HepG2 (cell line): ENCODE measurements at regions not wholly inside any gene's neighbourhood (a gene's known extent, or its start where the extent isn't known, plus 50 kb on each side); places are given as distances from the start of the nearest gene placed in this dataset.

Experiments
- ATAC-seq: fragments of 200-7000 bp; cut with Tn5 transposase; 3 replicates; pipeline ENCODE4 v1.9.1; 2020; ENCODE audit warnings: mild to moderate bottlenecking, moderate library complexity
- BruUV-seq: library from RNA; stranded (reverse); fragments of 400-500 nt; replicated peaks from 2 replicates; lab custom pipeline; 2021; lab: Mats Ljungman, UMichigan
- CTCF ChIA-PET: fragments of 300-600 bp; formaldehyde crosslinking; extraction: SDS; loops from one replicate; lab custom pipeline; 2021; ENCODE audit warnings: low total read pairs, inconsistent platforms, low intra/inter-chr PET ratio; lab: Yijun Ruan, JAX
- POLR2A ChIA-PET: fragments of 350-600 bp; sonication (Branson Sonifier 250); formaldehyde crosslinking; loops from one replicate; lab custom pipeline; 2020; ENCODE audit warnings: antibody characterized with exemption, inconsistent platforms; lab: Yijun Ruan, JAX
- DNase-seq: peaks from one replicate; pipeline ENCODE4 v3.0.0-alpha.2; 2015; ENCODE audit warnings: low spot score
- FAIRE-seq: peaks from 3 replicates; lab custom pipeline; 2011; peaks lifted over from hg19 to GRCh38; lab: Jason Lieb, UNC
- H2AFZ ChIP-seq: one replicate; pipeline ENCODE4 v1.6.1; 2011; ENCODE audit warnings: low read length, inconsistent platforms
- H3K27ac ChIP-seq: fragments of 300-600 bp; 3 replicates; pipeline ENCODE4 v1.8.0; 2011; ENCODE audit warnings: mixed run types, mild to moderate bottlenecking, mixed read lengths, low read length, inconsistent platforms; ENCODE audit not compliant: insufficient read depth; ENCODE audit errors: extremely low read length
- H3K27me3 ChIP-seq, 2 experiments: fragments of 200-600 bp in 1 of 2; 2 replicates in 1 of 2; 3 replicates in 1 of 2; pipeline versions ENCODE4 v1.6.0 to v1.8.0; 2011; ENCODE audit warnings: low read length in 2 of 2, mild to moderate bottlenecking in 2 of 2, moderate library complexity in 2 of 2, inconsistent platforms in 1 of 2; ENCODE audit not compliant: insufficient read depth in 2 of 2, control insufficient read depth in 1 of 2
- H3K36me3 ChIP-seq, 2 experiments: fragments of 200-600 bp in 1 of 2; replicated peaks in 1 of 2; 2 replicates in 1 of 2; 3 replicates in 1 of 2; pipeline versions ENCODE4 v1.5.1 to v1.8.0; 2011; ENCODE audit warnings: low read length in 2 of 2, inconsistent platforms in 1 of 2; ENCODE audit not compliant: insufficient read depth in 2 of 2, control insufficient read depth in 1 of 2
- H3K4me1 ChIP-seq: 2 replicates; pipeline ENCODE4 v1.5.1; 2012; ENCODE audit warnings: low read length, inconsistent platforms; ENCODE audit not compliant: insufficient read depth
- H3K4me2 ChIP-seq: 2 replicates; pipeline ENCODE4 v1.6.0; 2011; ENCODE audit warnings: low read depth, low read length, inconsistent platforms
- H3K4me3 ChIP-seq, 3 experiments: fragments of 200-600 bp in 1 of 3; sonication (generic), shearing (Covaris generic) in 1 of 3; replicated peaks in 1 of 3; 2 replicates each; pipeline ENCODE4 v1.5.1; 2011 to 2016; ENCODE audit warnings: low read length in 3 of 3, inconsistent platforms in 2 of 3, low read depth in 2 of 3, mild to moderate bottlenecking in 2 of 3, control low read depth in 1 of 3, mixed read lengths in 1 of 3; ENCODE audit not compliant: insufficient read depth in 1 of 3
- H3K79me2 ChIP-seq: one replicate; pipeline ENCODE4 v1.6.1; 2011; ENCODE audit warnings: low read length, inconsistent platforms; ENCODE audit not compliant: insufficient read depth
- H3K9ac ChIP-seq: 2 replicates; pipeline ENCODE4 v1.6.0; 2011; ENCODE audit warnings: mild to moderate bottlenecking, low read depth, low read length, inconsistent platforms; ENCODE audit not compliant: insufficient read depth
- H3K9me3 ChIP-seq: 2 replicates; pipeline ENCODE4 v1.5.1; 2012; ENCODE audit warnings: mild to moderate bottlenecking, low read length
- H4K20me1 ChIP-seq: 2 replicates; pipeline ENCODE4 v1.6.0; 2011; ENCODE audit warnings: inconsistent platforms, mild to moderate bottlenecking, low read length, moderate library complexity; ENCODE audit not compliant: insufficient read depth
- ARNTL ChIP-seq: sonication (generic); formaldehyde crosslinking; IDR thresholded peaks from 2 replicates; pipeline ENCODE4 v1.4.0; 2020; ENCODE audit warnings: mild to moderate bottlenecking, missing genetic modification reagents
- EZH2 ChIP-seq: conservative IDR thresholded peaks from 2 replicates; pipeline ENCODE4 v1.6.1; 2012; ENCODE audit warnings: mild to moderate bottlenecking, low read depth, low read length, moderate library complexity
- FOSL2 ChIP-seq: sonication (generic); formaldehyde crosslinking; IDR thresholded peaks from 2 replicates; pipeline ENCODE4 v1.4.0; 2020; ENCODE audit warnings: missing genetic modification reagents
- HOXA7 ChIP-seq: sonication (generic); formaldehyde crosslinking; IDR thresholded peaks from 2 replicates; pipeline ENCODE4 v1.8.1; 2022; ENCODE audit warnings: mild to moderate bottlenecking, missing genetic modification reagents, moderate library complexity
- MED8 ChIP-seq: sonication (generic); formaldehyde crosslinking; IDR thresholded peaks from 2 replicates; pipeline ENCODE4 v1.8.1; 2023; ENCODE audit warnings: mild to moderate bottlenecking, missing genetic modification reagents; ENCODE audit not compliant: insufficient replicate concordance
- PAF1 ChIP-seq: IDR thresholded peaks from 2 replicates; pipeline ENCODE4 v1.6.1; 2016; ENCODE audit warnings: missing genetic modification reagents, missing compliant biosample characterization
- RXRB ChIP-seq: IDR thresholded peaks from 2 replicates; pipeline ENCODE4 v1.6.1; 2016; ENCODE audit warnings: borderline replicate concordance, missing genetic modification reagents, missing compliant biosample characterization
- SAFB2 ChIP-seq: sonication (generic); formaldehyde crosslinking; IDR thresholded peaks from 2 replicates; pipeline ENCODE4 v1.5.1; 2020; ENCODE audit warnings: missing genetic modification reagents, low read depth, mild to moderate bottlenecking, borderline replicate concordance
- SRF ChIP-seq: IDR thresholded peaks from 2 replicates; pipeline ENCODE4 v1.6.1; 2011; ENCODE audit warnings: mild to moderate bottlenecking, low read depth, low read length, moderate library complexity
- TBX2 ChIP-seq: sonication (generic); formaldehyde crosslinking; IDR thresholded peaks from 2 replicates; pipeline ENCODE4 v1.5.0; 2020; ENCODE audit warnings: missing genetic modification reagents, mild to moderate bottlenecking, borderline replicate concordance
- ZBTB34 ChIP-seq: sonication (generic); formaldehyde crosslinking; IDR thresholded peaks from 2 replicates; pipeline ENCODE4 v1.8.0; 2022; ENCODE audit warnings: mild to moderate bottlenecking, missing genetic modification reagents
- ZNF281 ChIP-seq: sonication (generic); formaldehyde crosslinking; IDR thresholded peaks from 2 replicates; pipeline ENCODE4 v1.4.0; 2020; ENCODE audit warnings: missing genetic modification reagents, borderline replicate concordance
- ZNF30 ChIP-seq: sonication (generic); formaldehyde crosslinking; IDR thresholded peaks from 2 replicates; pipeline ENCODE4 v1.5.0; 2020; ENCODE audit warnings: mild to moderate bottlenecking, missing genetic modification reagents
- WGBS: methylation state at CpG from one replicate; pipeline ENCODE4 v1.1.6; 2017; ENCODE audit warnings: low lambda C conversion rate; 5-methylcytosine and 5-hydroxymethylcytosine counted together
- in situ Hi-C: cut with HindIII; loops from 2 replicates; pipeline ENCODE4 v1.10.0; 2017; ENCODE audit warnings: low pct_unique_long_range_greater_than_20kb; ENCODE audit not compliant: extremely low pct_ligation_motif_present
- intact Hi-C: fragments of 100-400 bp; cut with micrococcal nuclease; formaldehyde crosslinking; loops from one replicate; pipeline ENCODE4 v1.10.0; 2022; ENCODE audit not compliant: unreplicated experiment

- ChIA-PET CTCF (no interaction called here), POLR2A (no interaction called here)
- Histone ChIP-seq H4K20me1 (no peaks in the 10 kb centered on the region), H3K27ac (no peak overlapping the region), H3K4me3 (no peak overlapping the region), H3K4me1 (no peaks in the 10 kb centered on the region), H3K27me3 (peaks cover 29 to 96% of the 10 kb centered on the region in 2 experiments), H3K9ac (no peak overlapping the region), H3K36me3 (no peaks in the 10 kb centered on the region), H2AFZ (no peak overlapping the region), H3K9me3 (no peaks in the 10 kb centered on the region), H3K79me2 (no peaks in the 10 kb centered on the region), H3K4me2 (no peak overlapping the region)
- no peak for ATAC-seq
- intact Hi-C loops = no loop called here
- no TSS peak for BruUV-seq
- TF ChIP-seq ZBTB34 = no peak
- 0 out of 2 replicates have a peak, but pooled peaks have one; percentile 14 for TF ChIP-seq FOSL2
- 0 out of 2 replicates have a peak, but pooled peaks have one; percentile 39 for TF ChIP-seq EZH2
- no peak for DNase-seq
- WGBS = 29% methylated on average over 24 of the region's 24 CpGs
- no peak for FAIRE-seq
- in situ Hi-C loops = no loop called here
These were observed 140.0 kb upstream of the GPC1 start for GRCh38 chr2:240295256-240296103.

- in situ Hi-C loops = no loop called here
- Histone ChIP-seq H3K4me2 (no peak overlapping the region), H3K4me1 (no peaks in the 10 kb centered on the region), H3K9ac (no peak overlapping the region), H2AFZ (no peak overlapping the region), H3K9me3 (no peaks in the 10 kb centered on the region), H4K20me1 (no peaks in the 10 kb centered on the region), H3K36me3 (no peaks in the 10 kb centered on the region), H3K79me2 (no peaks in the 10 kb centered on the region), H3K4me3 (no peak overlapping the region), H3K27me3 (peaks cover 29 to 96% of the 10 kb centered on the region in 2 experiments), H3K27ac (no peak overlapping the region)
- intact Hi-C loops = no loop called here
- BruUV-seq = no TSS peak
- no peak for FAIRE-seq
- DNase-seq = no peak
- ATAC-seq = no peak
- TF ChIP-seq ARNTL (CRISPR knock-in tag) (no peak), TBX2 (no peak), MED8 (CRISPR knock-in tag) (no peak), ZNF30 (CRISPR knock-in tag) (no peak), SAFB2 (CRISPR knock-in tag) (no peak), ZBTB34 (no peak), ZNF281 (no peak), PAF1 (CRISPR knock-in tag) (no peak), RXRB (CRISPR knock-in tag) (no peak), HOXA7 (CRISPR knock-in tag) (no peak), SRF (no peak)
- ChIA-PET CTCF (no interaction called here), POLR2A (no interaction called here)
- 23% methylated on average over 11 of the region's 11 CpGs for WGBS
These were observed 139.4 kb upstream of the GPC1 start for GRCh38 chr2:240296104-240296406.
